GM12874 (cell line): ENCODE measurements at regions not wholly inside any gene's neighbourhood (a gene's known extent, or its start where the extent isn't known, plus 50 kb on each side); places are given as distances from the start of the nearest gene placed in this dataset.

Experiments
- TF ChIP-seq, protein P1 (sequence below): IDR thresholded peaks from 2 replicates; pipeline ENCODE4 v1.5.1; 2011; ENCODE audit warnings: low read depth, mild to moderate bottlenecking, control low read depth, low read length, moderate library complexity; ENCODE audit not compliant: insufficient read depth

DNA sequence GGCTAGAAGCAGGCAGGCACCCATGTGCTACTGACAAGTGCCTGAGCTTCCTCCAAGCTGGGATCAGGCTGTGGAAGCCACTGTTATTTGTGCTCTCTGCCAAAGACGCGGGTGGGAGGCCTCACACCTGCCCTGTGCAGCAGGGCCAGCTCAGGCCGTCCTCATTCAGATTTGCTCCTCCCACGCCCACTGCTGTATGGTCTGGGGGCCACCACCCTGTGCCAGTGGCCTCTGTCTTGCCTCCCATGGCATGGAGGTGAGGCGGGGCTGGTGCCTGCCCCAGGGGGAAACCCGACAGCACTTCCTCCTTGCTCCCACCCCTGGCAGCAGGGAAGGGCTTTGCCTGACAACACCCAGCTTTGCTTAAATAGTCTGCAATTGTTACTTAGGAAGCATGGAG, 356.5 kb upstream of the CDH8 start:
- TF ChIP-seq, protein P1, sequence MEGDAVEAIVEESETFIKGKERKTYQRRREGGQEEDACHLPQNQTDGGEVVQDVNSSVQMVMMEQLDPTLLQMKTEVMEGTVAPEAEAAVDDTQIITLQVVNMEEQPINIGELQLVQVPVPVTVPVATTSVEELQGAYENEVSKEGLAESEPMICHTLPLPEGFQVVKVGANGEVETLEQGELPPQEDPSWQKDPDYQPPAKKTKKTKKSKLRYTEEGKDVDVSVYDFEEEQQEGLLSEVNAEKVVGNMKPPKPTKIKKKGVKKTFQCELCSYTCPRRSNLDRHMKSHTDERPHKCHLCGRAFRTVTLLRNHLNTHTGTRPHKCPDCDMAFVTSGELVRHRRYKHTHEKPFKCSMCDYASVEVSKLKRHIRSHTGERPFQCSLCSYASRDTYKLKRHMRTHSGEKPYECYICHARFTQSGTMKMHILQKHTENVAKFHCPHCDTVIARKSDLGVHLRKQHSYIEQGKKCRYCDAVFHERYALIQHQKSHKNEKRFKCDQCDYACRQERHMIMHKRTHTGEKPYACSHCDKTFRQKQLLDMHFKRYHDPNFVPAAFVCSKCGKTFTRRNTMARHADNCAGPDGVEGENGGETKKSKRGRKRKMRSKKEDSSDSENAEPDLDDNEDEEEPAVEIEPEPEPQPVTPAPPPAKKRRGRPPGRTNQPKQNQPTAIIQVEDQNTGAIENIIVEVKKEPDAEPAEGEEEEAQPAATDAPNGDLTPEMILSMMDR, result no peak

DNA sequence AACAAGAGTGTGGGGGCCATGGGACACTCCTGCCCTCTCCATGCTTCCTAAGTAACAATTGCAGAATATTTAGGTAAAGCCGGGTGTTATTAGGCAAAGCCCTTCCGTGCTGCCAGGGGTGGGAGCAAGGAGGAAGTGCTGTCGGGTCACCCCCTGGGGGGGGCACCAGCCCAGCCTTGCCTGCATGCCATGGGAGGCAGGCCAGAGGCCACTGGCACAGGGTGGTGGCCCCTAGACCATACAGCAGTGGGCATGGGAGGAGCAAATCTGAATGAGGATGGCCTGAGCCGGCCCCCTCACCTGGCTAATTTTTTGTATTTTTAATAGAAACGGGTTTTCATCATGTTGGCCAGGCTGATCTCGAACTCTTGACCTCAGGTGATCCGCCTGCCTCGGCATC, 355.7 kb upstream of the CDH8 start:
- TF ChIP-seq, protein P1, result no peak

DNA sequence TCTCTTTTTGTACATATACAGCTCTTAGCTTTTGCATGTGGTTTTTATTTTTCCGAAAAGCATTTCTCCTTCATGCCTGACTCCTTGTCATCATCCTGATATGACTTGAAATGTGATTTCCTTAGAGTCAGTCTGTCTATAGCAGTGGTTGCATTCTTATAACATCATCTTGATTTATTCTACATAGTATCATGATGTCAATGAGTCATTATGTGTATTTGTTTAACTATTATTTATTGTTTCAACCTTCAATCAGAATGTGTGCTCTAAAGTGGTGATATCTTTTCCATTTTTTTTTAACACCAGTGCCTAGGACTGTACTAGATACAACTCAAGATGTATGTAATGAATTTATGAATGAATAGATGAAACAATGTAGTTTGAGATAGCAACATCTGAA, 354.9 kb upstream of the CDH8 start:
- TF ChIP-seq, protein P1, result no peak

DNA sequence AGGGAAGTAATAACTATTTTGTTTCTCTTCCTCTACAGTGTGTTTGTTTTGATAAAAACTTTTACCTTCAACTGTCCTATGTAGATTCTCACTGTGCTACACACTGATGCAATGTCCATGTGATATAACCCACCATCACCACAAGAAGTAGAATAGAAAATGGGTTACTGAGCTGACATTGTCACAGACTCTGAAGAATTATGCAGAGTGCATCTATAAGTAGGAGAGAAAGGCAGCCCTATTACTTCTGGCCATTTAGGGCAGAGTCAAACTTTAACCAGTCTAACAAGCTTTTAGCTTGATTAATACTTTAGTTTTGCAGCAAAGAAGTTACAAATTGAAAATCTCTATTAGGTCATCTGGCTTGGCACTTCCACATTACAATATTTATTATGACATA, 354.0 kb upstream of the CDH8 start:
- TF ChIP-seq, protein P1, result no peak

DNA sequence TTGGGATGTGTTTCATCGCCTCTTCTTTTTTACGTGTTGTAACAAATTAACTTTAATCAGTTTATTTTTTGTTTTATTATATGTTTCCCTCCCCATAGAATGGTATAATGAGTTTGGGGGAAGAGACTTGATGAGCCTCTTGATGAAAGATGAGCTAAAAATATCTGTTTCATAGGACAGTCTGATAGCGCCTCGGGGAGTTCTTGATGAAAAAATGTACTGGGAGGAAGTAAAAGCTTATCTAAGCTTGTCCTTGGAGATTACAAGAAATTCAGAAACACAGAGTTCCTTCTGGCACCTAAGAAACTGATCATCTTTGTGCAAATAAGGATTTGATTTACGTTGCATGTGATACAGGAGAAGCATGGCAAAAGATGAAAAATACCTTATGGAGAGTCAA, 350.2 kb upstream of the CDH8 start:
- TF ChIP-seq, protein P1, result no peak

DNA sequence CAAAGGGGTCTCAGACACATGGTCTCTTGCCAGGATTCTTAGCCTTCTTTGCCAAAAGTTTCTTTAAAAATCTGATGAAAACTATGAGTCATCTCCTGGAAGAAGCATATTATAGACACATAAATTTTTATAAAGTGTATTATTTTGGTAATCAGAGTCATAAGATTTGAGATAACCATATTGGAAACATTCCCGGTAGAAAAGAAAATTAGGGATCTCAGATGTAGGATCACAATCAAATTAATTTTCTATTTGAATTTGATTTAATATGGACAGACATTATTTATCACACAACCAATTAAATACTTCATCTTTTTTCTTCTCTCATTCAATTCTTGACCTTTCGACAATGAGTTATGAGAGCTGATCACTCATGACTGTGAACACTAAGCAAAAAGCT, 347.7 kb upstream of the CDH8 start:
- TF ChIP-seq, protein P1, result no peak

DNA sequence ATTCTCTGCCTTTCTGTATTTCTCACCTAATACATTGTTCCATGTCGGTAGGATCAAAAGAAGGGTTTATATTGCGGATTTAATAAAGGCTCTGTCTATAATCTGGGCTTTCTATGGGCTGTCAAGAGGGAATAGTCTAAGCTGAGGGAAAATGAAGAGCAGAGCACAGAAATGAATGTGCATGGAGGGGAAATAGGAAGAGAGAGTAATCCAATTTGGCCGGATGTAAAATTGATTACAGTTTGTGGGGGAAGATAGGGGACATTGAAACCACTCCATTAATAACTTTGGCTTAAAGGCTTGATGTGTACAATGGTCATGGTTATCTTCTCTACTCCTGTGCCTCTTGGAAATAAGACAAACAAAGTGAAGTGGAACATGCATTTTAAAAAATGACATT, 334.2 kb upstream of the CDH8 start:
- TF ChIP-seq, protein P1, result no peak

DNA sequence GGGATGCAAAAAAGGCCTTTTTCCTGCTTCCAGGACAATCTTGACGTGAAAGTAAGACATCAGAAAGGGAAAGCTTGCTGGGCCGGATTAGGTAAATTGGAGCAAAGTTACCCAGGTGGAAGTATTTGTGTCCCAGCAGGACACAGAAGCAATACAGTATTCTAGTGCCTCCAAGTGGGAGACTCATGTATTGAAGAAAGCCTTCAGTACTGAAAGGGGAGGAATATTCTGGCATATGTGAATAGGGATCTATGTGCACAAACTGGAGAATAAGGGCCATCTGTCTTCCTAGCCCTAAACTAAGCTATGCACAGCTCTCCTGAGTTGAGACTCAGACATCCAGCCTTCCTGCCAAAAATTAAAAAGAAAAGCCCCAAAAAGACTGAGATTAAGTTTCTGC, 327.3 kb upstream of the CDH8 start:
- TF ChIP-seq, protein P1, result no peak
